Ovary (tissue), 3 donors: ENCODE measurements at regions not wholly inside any gene's neighbourhood (a gene's known extent, or its start where the extent isn't known, plus 50 kb on each side); places are given as distances from the start of the nearest gene placed in this dataset.

Experiments used
- CTCF ChIP-seq, 3 donors: fragments of 450-650 bp in 2 of 3; fragments of 200-600 bp in 1 of 3; IDR thresholded peaks; one replicate each; pipeline versions ENCODE4 v1.5.1 to v1.8.0; 2016 to 2022; ENCODE audit warnings: antibody characterized with exemption in 3 of 3, mild to moderate bottlenecking in 1 of 3
- EP300 ChIP-seq: sonication (generic); formaldehyde crosslinking; IDR thresholded peaks from one replicate; pipeline ENCODE4 v1.6.1; 2017; ENCODE audit warnings: antibody characterized with exemption
- donor health status: DM: no; HTN: no; CAD: no.

- no peak for TF ChIP-seq EP300
- no peak for TF ChIP-seq CTCF (IDR thresholded peaks at IDR 0.05)
Observed at GRCh38 chr19:29878973-29879654, 62.9 kb upstream of the URI1 start.
